ENCODE measurements at regions not wholly inside any gene's neighbourhood (a gene's known extent, or its start where the extent isn't known, plus 50 kb on each side); places are given as distances from the start of the nearest gene placed in this dataset.
"Not testable (repeated sequence)": the region's sequence is repeated elsewhere in the genome, so short reads cannot be mapped to it uniquely, and the experiment has no call there.

GRCh38 chr7:39825401-39825980 is 124.6 kb upstream of the CDK13 start:
- no peak for DNase-seq (ENCODE audit: low read depth in 2 of 2)

GRCh38 chr7:39826166-39826565 is 123.9 kb upstream of the CDK13 start:
- DNase-seq (ENCODE audit: low read depth in 2 of 2): no peak

GRCh38 chr7:39827571-39827970 is 122.5 kb upstream of the CDK13 start:
- DNase-seq (ENCODE audit: low read depth in 2 of 2): no peak

GRCh38 chr7:39829028-39829427 is 121.0 kb upstream of the CDK13 start:
- DNase-seq (ENCODE audit: low read depth in 2 of 2): no peak

- no peak for DNase-seq (ENCODE audit: low read depth in 2 of 2)
These were observed 117.5 kb upstream of the CDK13 start for GRCh38 chr7:39832519-39833085.

GRCh38 chr7:39833180-39833799 is 116.8 kb upstream of the CDK13 start:
- peak; percentile 23 to 27 for DNase-seq (ENCODE audit: low read depth in 2 of 2)

GRCh38 chr7:39833865-39834634 is 116.0 kb upstream of the CDK13 start:
- not testable (repeated sequence) for DNase-seq (ENCODE audit: low read depth in 2 of 2)

- no peak for DNase-seq (ENCODE audit: low read depth in 2 of 2)
These were observed 111.7 kb upstream of the CDK13 start for GRCh38 chr7:39838326-39838725.

GRCh38 chr7:39845006-39845405 is 105.0 kb upstream of the CDK13 start:
- DNase-seq (ENCODE audit: low read depth in 2 of 2): no peak

GRCh38 chr7:39847227-39847626 is 102.8 kb upstream of the CDK13 start:
- DNase-seq (ENCODE audit: low read depth in 2 of 2): no peak

GRCh38 chr7:39851466-39852045 is 98.5 kb upstream of the CDK13 start:
- no peak for DNase-seq (ENCODE audit: low read depth in 2 of 2)

GRCh38 chr7:39854616-39855324 is 95.3 kb upstream of the CDK13 start:
- DNase-seq (ENCODE audit: low read depth in 2 of 2): not testable (repeated sequence)

GRCh38 chr7:39855325-39855674 is 94.8 kb upstream of the CDK13 start:
- no peak for DNase-seq (ENCODE audit: low read depth in 2 of 2)

GRCh38 chr7:39863675-39864322 is 86.3 kb upstream of the CDK13 start:
- DNase-seq (ENCODE audit: low read depth in 2 of 2): not testable (repeated sequence)

GRCh38 chr7:39869888-39870522 is 80.1 kb upstream of the CDK13 start:
- DNase-seq (ENCODE audit: low read depth in 2 of 2): not testable (repeated sequence)

- not testable (repeated sequence) for DNase-seq (ENCODE audit: low read depth in 2 of 2)
These were observed 78.4 kb upstream of the CDK13 start for GRCh38 chr7:39871610-39872009.

- DNase-seq (ENCODE audit: low read depth in 2 of 2): no peak
These were observed 69.5 kb upstream of the CDK13 start for GRCh38 chr7:39880556-39880955.

- no peak for DNase-seq (ENCODE audit: low read depth in 2 of 2)
These were observed 67.8 kb upstream of the CDK13 start for GRCh38 chr7:39882148-39882784.

- DNase-seq (ENCODE audit: low read depth in 2 of 2): no peak
These were observed 66.2 kb upstream of the CDK13 start for GRCh38 chr7:39883812-39884390.
